K562 (cell line): ENCODE measurements at regions not wholly inside any gene's neighbourhood (a gene's known extent, or its start where the extent isn't known, plus 50 kb on each side); places are given as distances from the start of the nearest gene placed in this dataset.

Experiments
- CREM ChIP-seq: IDR thresholded peaks from 2 replicates; pipeline ENCODE4 v1.6.1; 2014; ENCODE audit warnings: antibody characterized with exemption, low read depth
- ETV5 ChIP-seq: sonication (generic); formaldehyde crosslinking; IDR thresholded peaks from 2 replicates; pipeline ENCODE4 v1.4.0; 2020; ENCODE audit warnings: low read depth, mild to moderate bottlenecking, missing genetic modification reagents
- FIP1L1 ChIP-seq: fragments of 200-400 bp; formaldehyde crosslinking; IDR thresholded peaks from 2 replicates; pipeline ENCODE4 v1.6.1; 2018; ENCODE audit warnings: mild to moderate bottlenecking, low read depth, low read length; ENCODE audit not compliant: poor library complexity, severe bottlenecking
- FOXO4 ChIP-seq: fragments of 450-650 bp; formaldehyde crosslinking; IDR thresholded peaks from 2 replicates; pipeline ENCODE4 v1.4.0; 2020; ENCODE audit warnings: mild to moderate bottlenecking, moderate library complexity
- GATA2 ChIP-seq: sonication (generic); formaldehyde crosslinking; IDR thresholded peaks from 2 replicates; pipeline ENCODE4 v1.4.0; 2020; ENCODE audit warnings: mild to moderate bottlenecking, missing genetic modification reagents
- JUND ChIP-seq, 2 experiments: IDR thresholded peaks; 2 replicates in 1 of 2; 3 replicates in 1 of 2; pipeline ENCODE4 v1.6.1; 2011; ENCODE audit warnings: borderline replicate concordance in 2 of 2, low read depth in 2 of 2, low read length in 2 of 2, improper control_type of control experiment in 1 of 2, missing biosample characterization in 1 of 2, missing genetic modification characterization in 1 of 2, missing genetic modification reagents in 1 of 2
- MAFK ChIP-seq: IDR thresholded peaks from 2 replicates; pipeline ENCODE4 v1.6.1; 2011; ENCODE audit warnings: low read length, improper control_type of control experiment
- MEIS2 ChIP-seq: fragments of 450-650 bp; IDR thresholded peaks from 2 replicates; pipeline ENCODE4 v1.6.1; 2014; ENCODE audit warnings: mild to moderate bottlenecking; ENCODE audit not compliant: partially characterized antibody
- MYNN ChIP-seq, 2 experiments: sonication (generic); formaldehyde crosslinking in 1 of 2; IDR thresholded peaks; 2 replicates each; pipeline versions ENCODE4 v1.5.0 to v1.6.1; 2016 to 2020; ENCODE audit warnings: antibody characterized with exemption in 1 of 2, missing genetic modification reagents in 1 of 2
- PBX2 ChIP-seq, 2 experiments: IDR thresholded peaks in 1 of 2; conservative IDR thresholded peaks in 1 of 2; 2 replicates each; pipeline ENCODE4 v1.6.1; 2016; ENCODE audit warnings: low read depth in 2 of 2, mild to moderate bottlenecking in 1 of 2, missing compliant biosample characterization in 1 of 2, missing genetic modification characterization in 1 of 2, moderate library complexity in 1 of 2
- RBM15 ChIP-seq: fragments of 200-400 bp; formaldehyde crosslinking; IDR thresholded peaks from 2 replicates; pipeline ENCODE4 v1.6.1; 2018; ENCODE audit warnings: mild to moderate bottlenecking, low read length, moderate library complexity; ENCODE audit not compliant: insufficient read depth
- SIRT6 ChIP-seq: IDR thresholded peaks from one replicate; pipeline ENCODE4 v1.6.1; 2012; ENCODE audit warnings: low read depth, mild to moderate bottlenecking, control low read depth, inconsistent platforms, low read length, moderate library complexity
- SMARCA5 ChIP-seq: fragments of 450-650 bp; IDR thresholded peaks from 2 replicates; pipeline ENCODE4 v1.6.1; 2016
- STAT6 ChIP-seq: sonication (generic); formaldehyde crosslinking; IDR thresholded peaks from 2 replicates; pipeline ENCODE4 v1.8.1; 2023; ENCODE audit warnings: mild to moderate bottlenecking, missing genetic modification reagents
- XRCC4 ChIP-seq: IDR thresholded peaks from one replicate; pipeline ENCODE4 v1.6.1; 2011; ENCODE audit not compliant: insufficient read depth, insufficient read length; ENCODE audit errors: extremely low read depth
- ZNF347 ChIP-seq: fragments of 450-650 bp; formaldehyde crosslinking; IDR thresholded peaks from 2 replicates; pipeline ENCODE4 v1.4.0; 2020; ENCODE audit warnings: low read depth, mild to moderate bottlenecking, moderate library complexity
- ZNF644 ChIP-seq: fragments of 200-800 bp; sonication (Bioruptor generic); IDR thresholded peaks from 2 replicates; pipeline ENCODE4 v1.6.1; 2016; ENCODE audit warnings: low read depth, missing genetic modification characterization, missing compliant biosample characterization
- ZNF695 ChIP-seq: fragments of 450-650 bp; formaldehyde crosslinking; IDR thresholded peaks from 2 replicates; pipeline ENCODE4 v1.4.0; 2020; ENCODE audit warnings: mild to moderate bottlenecking, moderate library complexity
- TF ChIP-seq, protein P1 (sequence below): fragments of 450-650 bp; formaldehyde crosslinking; conservative IDR thresholded peaks from 2 replicates; pipeline ENCODE4 v1.4.0; 2022; ENCODE audit warnings: mild to moderate bottlenecking, missing genetic modification characterization

DNA sequence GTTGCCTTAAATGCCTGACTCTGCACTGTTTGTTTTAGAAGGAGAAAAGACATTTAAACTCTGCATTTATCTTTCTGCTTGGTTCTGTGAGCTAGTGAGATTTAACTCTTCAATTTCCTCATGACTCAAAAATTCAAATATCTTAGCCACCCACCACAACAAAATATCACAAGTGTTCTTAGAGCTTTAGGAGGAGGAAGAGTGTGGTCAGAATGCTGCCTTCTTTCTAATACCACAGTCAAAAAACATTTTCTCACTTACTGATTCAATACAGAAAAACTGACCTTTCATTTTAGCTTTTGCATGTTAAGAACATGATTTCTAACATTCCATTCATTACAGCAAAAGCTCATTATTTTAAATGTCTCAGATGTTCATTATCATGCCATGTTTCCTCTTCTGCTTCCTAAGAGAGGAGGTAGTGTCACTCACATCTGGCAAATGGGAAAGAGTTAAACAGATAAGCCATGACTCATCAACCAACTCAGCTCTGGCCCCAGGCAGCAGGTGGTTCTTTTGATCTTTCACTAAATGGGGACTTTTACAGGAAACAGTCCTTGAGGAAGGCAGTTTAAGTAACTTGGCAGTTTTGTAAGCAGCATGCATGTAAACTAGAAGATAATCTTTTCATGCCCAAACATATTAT is 56.4 kb upstream of the RNU6-8 start (continued):
- no peak for TF ChIP-seq STAT6 (CRISPR knock-in tag)
- TF ChIP-seq GATA2 (CRISPR knock-in tag) = 0 out of 2 replicates have a peak, but pooled peaks have one; percentile 32
- no peak for TF ChIP-seq ZNF347
- peak; percentile 97 for TF ChIP-seq JUND (IDR thresholded peaks at IDR 0.05; ENCODE audit: borderline replicate concordance, low read depth, low read length)
- peak; percentile 97 for TF ChIP-seq JUND (tag; IDR thresholded peaks at IDR 0.05; ENCODE audit: borderline replicate concordance, low read depth, low read length)
- peak; percentile 72 for TF ChIP-seq MEIS2
- TF ChIP-seq FOXO4 (CRISPR knock-in tag) = no peak
- TF ChIP-seq MYNN (IDR thresholded peaks at IDR 0.05) = peak; percentile 78; the same call in 1 of the 2 replicates
- TF ChIP-seq MYNN (CRISPR knock-in tag; IDR thresholded peaks at IDR 0.05) = no peak
- TF ChIP-seq ETV5 (CRISPR knock-in tag) = no peak
- TF ChIP-seq SIRT6 = no peak
- TF ChIP-seq FIP1L1 = no peak
- no peak for TF ChIP-seq PBX2 (CRISPR knock-in tag; IDR thresholded peaks at IDR 0.05; ENCODE audit: low read depth)
- peak; percentile 71 for TF ChIP-seq PBX2 (tag; conservative IDR thresholded peaks at IDR 0.05; ENCODE audit: low read depth)
- no peak for TF ChIP-seq ZNF695
- TF ChIP-seq MAFK = peak; percentile 34; the same call in 1 of the 2 replicates
- no peak for TF ChIP-seq SMARCA5
- TF ChIP-seq, protein P1, sequence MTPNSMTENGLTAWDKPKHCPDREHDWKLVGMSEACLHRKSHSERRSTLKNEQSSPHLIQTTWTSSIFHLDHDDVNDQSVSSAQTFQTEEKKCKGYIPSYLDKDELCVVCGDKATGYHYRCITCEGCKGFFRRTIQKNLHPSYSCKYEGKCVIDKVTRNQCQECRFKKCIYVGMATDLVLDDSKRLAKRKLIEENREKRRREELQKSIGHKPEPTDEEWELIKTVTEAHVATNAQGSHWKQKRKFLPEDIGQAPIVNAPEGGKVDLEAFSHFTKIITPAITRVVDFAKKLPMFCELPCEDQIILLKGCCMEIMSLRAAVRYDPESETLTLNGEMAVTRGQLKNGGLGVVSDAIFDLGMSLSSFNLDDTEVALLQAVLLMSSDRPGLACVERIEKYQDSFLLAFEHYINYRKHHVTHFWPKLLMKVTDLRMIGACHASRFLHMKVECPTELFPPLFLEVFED = no peak
- no peak for TF ChIP-seq ZNF644 (tag)
- peak; percentile 28; the same call in 1 of the 2 replicates for TF ChIP-seq CREM
- no peak for TF ChIP-seq XRCC4
- no peak for TF ChIP-seq RBM15
